ENCODE measurements at regions not wholly inside any gene's neighbourhood (a gene's known extent, or its start where the extent isn't known, plus 50 kb on each side); places are given as distances from the start of the nearest gene placed in this dataset.

DNA sequence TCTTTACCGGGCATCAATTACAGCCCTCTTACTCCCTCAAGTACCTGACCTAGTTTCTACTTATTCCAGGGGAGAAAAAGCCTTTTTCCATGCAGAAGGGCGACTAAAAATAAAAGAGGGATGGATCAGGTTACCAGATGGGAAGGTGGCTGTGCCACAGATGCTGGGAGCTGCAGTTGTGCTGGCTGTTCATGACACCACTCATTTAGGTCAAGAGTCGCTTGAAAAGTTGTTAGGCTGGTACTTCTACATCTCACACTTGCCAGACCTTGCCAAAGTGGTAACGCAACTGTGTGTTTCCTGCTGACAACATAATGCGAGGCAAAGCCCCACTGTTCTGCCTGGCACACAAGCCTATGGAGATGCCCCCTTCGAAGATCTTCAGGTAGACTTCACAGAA is 148.4 kb upstream of the FGF16 start:
- Histone ChIP-seq H2AFZ (ENCODE audit: low read length) (no peak overlapping the region), H3K9ac (ENCODE audit: insufficient read depth, low read depth, low read length) (no peak overlapping the region), H3K36me3 (replicated peaks in 1 of 2; ENCODE audit: control insufficient read depth in 1 of 2, insufficient read depth in 2 of 2, low read length in 2 of 2) (no peaks in the 10 kb centered on the region), H3K27ac (ENCODE audit: extremely low read length, insufficient read depth, low read length) (no peak overlapping the region), H4K20me1 (ENCODE audit: insufficient read depth, low read length) (no peaks in the 10 kb centered on the region), H3K4me1 (ENCODE audit: insufficient read depth, low read length) (no peaks in the 10 kb centered on the region), H3K79me2 (ENCODE audit: insufficient read depth, low read length) (no peaks in the 10 kb centered on the region), H3K4me3 (replicated peaks in 1 of 3; ENCODE audit: insufficient read depth in 1 of 3, low read depth in 2 of 3, low read length in 3 of 3) (no peak overlapping the region), H3K27me3 (ENCODE audit: control insufficient read depth in 1 of 2, insufficient read depth in 2 of 2, low read length in 2 of 2) (no peaks in the 10 kb centered on the region), H3K4me2 (ENCODE audit: low read depth, low read length) (no peak overlapping the region), H3K9me3 (ENCODE audit: low read length) (no peaks in the 10 kb centered on the region)
- POLR2A ChIA-PET, result no interaction called here
- CTCF ChIA-PET (ENCODE audit: low intra/inter-chr PET ratio, low total read pairs), result no interaction called here
- no TSS peak for BruUV-seq (replicated peaks)
- ATAC-seq (no peak), FAIRE-seq (no peak), DNase-seq (ENCODE audit: low spot score) (no peak)
- TF ChIP-seq, protein P1, sequence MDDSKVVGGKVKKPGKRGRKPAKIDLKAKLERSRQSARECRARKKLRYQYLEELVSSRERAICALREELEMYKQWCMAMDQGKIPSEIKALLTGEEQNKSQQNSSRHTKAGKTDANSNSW (CRISPR knock-in tag; IDR thresholded peaks at IDR 0.05; ENCODE audit: borderline replicate concordance), result no peak
- TF ChIP-seq, protein P2, sequence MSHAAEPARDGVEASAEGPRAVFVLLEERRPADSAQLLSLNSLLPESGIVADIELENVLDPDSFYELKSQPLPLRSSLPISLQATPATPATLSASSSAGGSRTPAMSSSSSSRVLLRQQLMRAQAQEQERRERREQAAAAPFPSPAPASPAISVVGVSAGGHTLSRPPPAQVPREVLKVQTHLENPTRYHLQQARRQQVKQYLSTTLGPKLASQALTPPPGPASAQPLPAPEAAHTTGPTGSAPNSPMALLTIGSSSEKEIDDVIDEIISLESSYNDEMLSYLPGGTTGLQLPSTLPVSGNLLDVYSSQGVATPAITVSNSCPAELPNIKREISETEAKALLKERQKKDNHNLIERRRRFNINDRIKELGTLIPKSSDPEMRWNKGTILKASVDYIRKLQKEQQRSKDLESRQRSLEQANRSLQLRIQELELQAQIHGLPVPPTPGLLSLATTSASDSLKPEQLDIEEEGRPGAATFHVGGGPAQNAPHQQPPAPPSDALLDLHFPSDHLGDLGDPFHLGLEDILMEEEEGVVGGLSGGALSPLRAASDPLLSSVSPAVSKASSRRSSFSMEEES (CRISPR knock-in tag; IDR thresholded peaks at IDR 0.05), result no peak
- TF ChIP-seq, protein P3, sequence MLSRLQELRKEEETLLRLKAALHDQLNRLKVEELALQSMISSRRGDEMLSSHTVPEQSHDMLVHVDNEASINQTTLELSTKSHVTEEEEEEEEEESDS (CRISPR knock-in tag; IDR thresholded peaks at IDR 0.05; ENCODE audit: borderline replicate concordance), result no peak
- TF ChIP-seq SOX5 (CRISPR knock-in tag; IDR thresholded peaks at IDR 0.05; ENCODE audit: borderline replicate concordance), result no peak
- TF ChIP-seq, protein P4, sequence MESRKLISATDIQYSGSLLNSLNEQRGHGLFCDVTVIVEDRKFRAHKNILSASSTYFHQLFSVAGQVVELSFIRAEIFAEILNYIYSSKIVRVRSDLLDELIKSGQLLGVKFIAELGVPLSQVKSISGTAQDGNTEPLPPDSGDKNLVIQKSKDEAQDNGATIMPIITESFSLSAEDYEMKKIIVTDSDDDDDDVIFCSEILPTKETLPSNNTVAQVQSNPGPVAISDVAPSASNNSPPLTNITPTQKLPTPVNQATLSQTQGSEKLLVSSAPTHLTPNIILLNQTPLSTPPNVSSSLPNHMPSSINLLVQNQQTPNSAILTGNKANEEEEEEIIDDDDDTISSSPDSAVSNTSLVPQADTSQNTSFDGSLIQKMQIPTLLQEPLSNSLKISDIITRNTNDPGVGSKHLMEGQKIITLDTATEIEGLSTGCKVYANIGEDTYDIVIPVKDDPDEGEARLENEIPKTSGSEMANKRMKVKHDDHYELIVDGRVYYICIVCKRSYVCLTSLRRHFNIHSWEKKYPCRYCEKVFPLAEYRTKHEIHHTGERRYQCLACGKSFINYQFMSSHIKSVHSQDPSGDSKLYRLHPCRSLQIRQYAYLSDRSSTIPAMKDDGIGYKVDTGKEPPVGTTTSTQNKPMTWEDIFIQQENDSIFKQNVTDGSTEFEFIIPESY (CRISPR knock-in tag; IDR thresholded peaks at IDR 0.05), result no peak
- TF ChIP-seq HMGA1 (CRISPR knock-in tag; conservative IDR thresholded peaks at IDR 0.05), result no peak
- no peak for TF ChIP-seq TMF1 (CRISPR knock-in tag; IDR thresholded peaks at IDR 0.05; ENCODE audit: low read depth)
- in situ Hi-C loops (cut with HindIII; ENCODE audit: extremely low pct_ligation_motif_present, low pct_unique_long_range_greater_than_20kb) (no loop called here), intact Hi-C loops (cut with micrococcal nuclease; ENCODE audit: unreplicated experiment) (no loop called here)
- WGBS (ENCODE audit: low lambda C conversion rate), result 23% methylated on average over 3 of the region's 6 CpGs
